ENCODE measurements at regions not wholly inside any gene's neighbourhood (a gene's known extent, or its start where the extent isn't known, plus 50 kb on each side); places are given as distances from the start of the nearest gene placed in this dataset.

GRCh38 chr1:37294096-37294495, 180.3 kb upstream of the ZC3H12A start:
- TF ChIP-seq CTCF (IDR thresholded peaks at IDR 0.05): no peak
- no peak for TF ChIP-seq POLR2A (IDR thresholded peaks at IDR 0.05)
